Left cardiac atrium (tissue), 4 donors: ENCODE measurements at regions not wholly inside any gene's neighbourhood (a gene's known extent, or its start where the extent isn't known, plus 50 kb on each side); places are given as distances from the start of the nearest gene placed in this dataset.

Experiments
- ATAC-seq, 2 donors: fragments of 200-7000 bp; cut with Tn5 transposase; one replicate each; pipeline ENCODE4 v1.9.1; 2020; ENCODE audit warnings: mild to moderate bottlenecking in 2 of 2, moderate library complexity in 2 of 2
- DNase-seq: peaks from one replicate; pipeline ENCODE4 v3.0.0-alpha.2; 2020
- intact Hi-C, 2 donors: fragments of 100-400 bp; cut with DNase I; formaldehyde crosslinking; loops; one replicate each; pipeline versions ENCODE4 v1.14.1 to v1.15.1; 2022 to 2023
- donor health status: DM: no; HTN: yes; CAD: no.
- donor health status: DM: no; HTN: yes; CAD: no; lungs with severe emphysema.
- donor health status: DM: yes; HTN: yes; CAD: no.
- donor health status: Dilated cardiomyopathy.

DNA sequence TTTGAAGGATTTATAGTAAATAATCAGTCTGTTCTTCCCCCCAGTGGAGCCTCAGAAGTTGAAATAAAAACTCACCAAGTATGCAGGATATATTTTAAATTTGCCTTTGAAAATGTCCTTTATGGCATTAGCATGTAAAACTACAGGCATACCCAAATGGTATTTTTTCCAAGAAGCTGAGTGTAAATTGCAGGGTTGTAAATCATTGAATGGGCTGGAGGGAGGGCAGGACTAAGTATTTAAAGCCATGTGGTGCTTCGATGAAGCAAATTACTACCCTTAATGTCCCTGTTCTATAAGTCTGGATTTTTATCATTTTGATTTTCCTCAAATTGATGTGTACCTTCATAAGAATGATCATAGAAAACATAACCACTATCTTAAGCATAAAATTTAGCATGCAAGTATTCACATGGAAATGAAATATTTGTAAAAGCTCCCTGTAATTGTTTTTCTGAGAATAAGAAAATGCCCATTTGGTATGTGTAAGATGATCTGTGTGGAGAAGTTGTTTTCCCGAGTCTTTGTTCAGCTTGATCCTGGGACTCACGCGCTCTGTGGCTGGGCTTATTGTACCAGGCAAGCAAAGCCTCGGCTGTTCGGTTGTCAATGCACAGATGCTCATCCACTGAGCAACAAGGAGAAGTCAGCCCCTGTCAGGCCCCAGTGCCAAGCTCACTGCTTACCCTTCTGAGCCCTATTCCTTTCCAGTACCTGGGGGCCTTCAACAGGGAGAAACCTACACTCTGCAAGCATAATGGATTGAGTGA, 66.7 kb downstream of the CD164 start:
- intact Hi-C loops: no loop called here
- ATAC-seq (no peak), DNase-seq (no peak)

DNA sequence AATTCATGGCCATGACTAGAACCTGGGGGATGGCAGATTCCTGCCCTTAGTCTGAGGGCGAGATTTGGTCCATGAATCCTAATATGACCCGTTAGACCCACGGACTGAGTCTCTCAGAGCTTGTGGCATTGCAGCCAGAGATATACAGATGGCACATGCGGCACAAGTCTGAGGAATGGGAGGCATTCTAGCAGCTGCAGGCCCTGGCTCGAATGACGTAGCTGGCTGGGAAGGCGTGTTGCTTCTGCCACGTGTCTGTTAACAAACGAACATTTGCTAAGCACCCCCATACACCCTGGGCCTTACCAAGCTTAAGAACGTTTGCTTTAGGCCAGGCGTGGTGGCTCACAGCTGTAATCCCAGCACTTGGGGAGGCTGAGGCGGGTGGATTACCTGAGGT, 68.0 kb downstream of the CD164 start:
- intact Hi-C loops: no loop called here
- DNase-seq: no peak
- no peak for ATAC-seq

DNA sequence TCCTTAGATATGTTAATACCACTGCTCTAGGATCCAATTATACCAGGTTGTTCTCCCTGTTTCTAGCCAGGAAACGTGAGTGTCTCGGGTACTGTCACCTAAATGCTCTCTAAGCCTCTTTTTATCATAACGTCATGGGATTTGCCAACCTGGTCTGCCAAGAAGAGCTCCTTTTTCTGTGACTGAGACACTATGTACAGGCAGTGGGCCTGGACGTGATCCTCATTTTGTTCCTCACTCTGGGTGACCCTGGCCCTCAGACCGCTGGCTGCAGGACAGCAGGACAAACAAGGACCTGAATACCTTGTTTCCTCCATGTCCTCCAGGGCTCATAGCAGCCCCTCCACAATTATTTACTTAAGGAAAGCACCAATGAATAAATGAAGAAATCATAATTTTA, 69.1 kb downstream of the CD164 start:
- ATAC-seq (peak; percentile 27 to 55), DNase-seq (no peak)
- intact Hi-C loops: no loop called here

DNA sequence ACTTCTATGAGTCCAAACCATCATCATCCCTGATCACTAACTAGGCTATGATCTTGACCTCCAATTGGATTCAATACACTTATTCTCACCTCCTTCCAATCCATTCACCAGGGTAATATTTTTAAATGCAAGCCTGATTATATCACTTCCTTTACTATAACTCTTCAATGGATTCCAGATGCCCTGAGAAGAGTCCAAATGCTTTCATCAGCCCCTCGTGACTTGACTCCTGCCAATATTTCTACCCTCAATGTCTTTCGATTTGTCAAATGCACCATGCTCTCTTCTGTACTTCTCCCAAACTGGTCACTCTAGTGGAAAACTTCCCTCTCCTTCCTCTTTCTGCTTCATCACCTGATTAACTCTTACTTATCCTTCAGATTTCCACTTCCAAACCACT, 70.8 kb downstream of the CD164 start:
- no peak for ATAC-seq
- DNase-seq: no peak
- intact Hi-C loops: no loop called here

DNA sequence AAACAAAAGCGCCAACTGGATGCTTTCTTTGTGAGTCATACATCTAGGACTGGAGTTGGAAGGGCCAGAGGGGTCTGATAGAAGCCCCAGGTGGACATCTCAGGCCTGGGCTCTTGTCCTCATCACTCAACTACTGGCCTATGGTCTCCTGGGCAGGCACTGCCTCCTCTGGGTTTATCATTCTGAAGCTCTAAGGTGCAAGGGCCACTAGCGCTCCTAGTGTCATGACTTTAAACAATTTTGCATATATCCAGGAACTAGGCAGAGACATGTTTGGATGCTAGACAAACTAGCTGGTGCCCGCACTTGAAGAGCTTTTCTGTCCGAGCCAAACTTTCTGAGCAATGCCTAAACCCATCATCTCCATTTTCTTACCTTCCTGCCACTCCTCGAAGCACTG, 72.3 kb downstream of the CD164 start:
- no peak for DNase-seq
- ATAC-seq: no peak
- intact Hi-C loops: loop anchor here in 1 of 2 donors (5.0 kb wide), 1 partner anchor 72 kb away; the partner anchor contains the start of gene CD164

DNA sequence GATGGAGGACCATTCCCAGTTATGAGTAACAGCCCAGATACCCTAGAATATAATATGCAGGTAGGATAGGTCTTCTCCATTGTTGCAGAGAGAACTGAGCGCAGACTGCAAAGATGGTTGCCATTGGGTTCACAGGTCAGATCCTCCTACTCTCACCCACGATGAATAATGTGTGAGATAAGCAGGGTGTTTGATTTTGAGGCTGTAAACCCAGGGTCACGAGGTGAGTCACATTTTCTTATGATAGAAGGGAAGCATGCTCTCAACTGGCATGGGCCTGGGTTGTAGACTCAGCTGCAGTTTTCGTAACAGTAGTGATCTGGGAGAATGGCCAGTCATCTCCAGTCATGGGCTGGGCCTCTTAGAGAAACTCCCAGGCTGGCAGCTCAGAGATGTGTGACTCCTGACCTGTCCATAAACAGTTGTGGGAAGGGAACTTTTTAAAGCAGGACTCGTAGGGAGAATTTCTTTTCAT, 74.2 kb downstream of the CD164 start:
- ATAC-seq: peak; percentile 84 to 93
- intact Hi-C loops: loop anchor here in 1 of 2 donors (5.0 kb wide), 1 partner anchor 74 kb away; the partner anchor contains the start of gene CD164
- peak; percentile 74 for DNase-seq

DNA sequence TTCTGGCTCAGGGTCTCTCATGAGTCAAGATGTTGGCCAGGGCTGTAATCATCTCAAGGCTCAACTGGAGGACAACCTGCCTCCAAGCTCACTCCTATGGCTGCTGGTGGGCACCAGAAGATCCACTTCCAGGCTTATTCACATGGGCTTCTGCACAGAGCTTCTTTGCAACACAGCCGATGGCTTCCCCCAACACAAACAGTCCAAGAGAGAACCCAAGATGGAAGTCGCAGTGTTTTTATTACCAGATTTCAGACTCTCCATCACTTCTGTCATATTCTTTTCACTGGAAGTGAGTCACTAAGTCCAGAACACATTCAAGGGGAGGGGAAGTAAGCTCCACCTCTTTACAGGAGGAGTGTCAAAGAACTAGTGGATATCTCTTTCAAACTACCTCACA, 75.5 kb downstream of the CD164 start:
- DNase-seq (no peak), ATAC-seq (no peak)
- intact Hi-C loops: loop anchor here in 1 of 2 donors (5.0 kb wide), 1 partner anchor 76 kb away; the partner anchor contains the start of gene CD164

DNA sequence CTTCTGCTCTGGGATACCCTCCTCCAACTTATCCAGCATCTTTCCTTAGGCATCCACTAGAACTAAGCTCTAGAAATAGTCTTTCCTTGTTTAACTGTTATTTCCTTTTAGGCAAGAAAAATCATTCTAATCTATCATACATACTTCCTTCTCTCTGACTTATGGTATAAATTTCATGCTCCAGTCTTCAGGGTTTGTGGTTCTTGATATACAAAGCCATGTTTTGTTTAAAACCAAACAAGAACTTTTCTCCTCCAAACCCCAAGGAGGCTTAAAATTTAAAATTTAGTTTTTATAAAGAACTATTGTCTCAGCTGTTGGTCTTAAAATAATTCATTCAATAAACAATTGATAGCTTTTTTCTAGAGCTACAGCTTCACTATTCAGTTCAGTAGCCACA, 77.2 kb downstream of the CD164 start:
- intact Hi-C loops: loop anchor here in 1 of 2 donors (5.0 kb wide), 1 partner anchor 77 kb away; the partner anchor contains the start of gene CD164
- no peak for ATAC-seq

DNA sequence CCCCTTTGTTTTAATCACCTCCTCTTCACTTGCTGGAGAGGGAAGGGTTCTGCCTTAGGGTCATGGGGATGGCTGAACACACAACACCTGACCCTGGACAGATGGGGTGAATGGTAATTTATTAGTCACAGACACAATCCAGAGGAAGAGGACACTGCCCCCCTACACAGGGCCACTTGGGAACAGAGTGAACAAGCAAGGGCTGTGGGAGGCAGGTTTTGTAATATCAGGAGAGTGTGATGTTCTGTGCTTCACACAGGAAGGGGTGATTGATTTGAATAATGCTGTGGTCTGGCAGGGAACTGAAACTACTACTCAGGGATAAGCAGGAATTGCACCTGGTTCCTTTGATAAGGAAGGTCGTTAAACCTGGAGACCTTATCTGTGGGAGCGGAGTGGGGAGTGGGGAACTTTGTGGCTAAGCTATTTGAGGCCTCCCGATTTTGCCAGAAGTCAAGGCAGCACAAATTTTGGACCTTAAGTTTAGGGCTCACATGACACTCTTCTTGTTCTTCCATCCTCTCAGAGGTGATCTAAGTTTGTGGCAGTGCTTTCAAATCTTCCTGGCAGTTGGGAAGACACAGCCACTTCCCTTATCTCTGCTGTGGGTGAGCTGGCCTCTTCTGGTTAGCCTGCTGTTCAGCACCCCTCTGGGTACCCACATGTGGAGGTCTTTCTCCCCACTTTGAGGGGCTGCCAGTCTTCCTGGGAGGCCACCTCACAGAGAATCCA, 77.8 kb downstream of the CD164 start:
- ATAC-seq: no peak
- no peak for DNase-seq
- intact Hi-C loops: loop anchor here in 1 of 2 donors (5.0 kb wide), 1 partner anchor 78 kb away; the partner anchor contains the start of gene CD164

More for the DNA sequence above, 77.2 kb downstream of the CD164 start:
- no peak for DNase-seq

DNA sequence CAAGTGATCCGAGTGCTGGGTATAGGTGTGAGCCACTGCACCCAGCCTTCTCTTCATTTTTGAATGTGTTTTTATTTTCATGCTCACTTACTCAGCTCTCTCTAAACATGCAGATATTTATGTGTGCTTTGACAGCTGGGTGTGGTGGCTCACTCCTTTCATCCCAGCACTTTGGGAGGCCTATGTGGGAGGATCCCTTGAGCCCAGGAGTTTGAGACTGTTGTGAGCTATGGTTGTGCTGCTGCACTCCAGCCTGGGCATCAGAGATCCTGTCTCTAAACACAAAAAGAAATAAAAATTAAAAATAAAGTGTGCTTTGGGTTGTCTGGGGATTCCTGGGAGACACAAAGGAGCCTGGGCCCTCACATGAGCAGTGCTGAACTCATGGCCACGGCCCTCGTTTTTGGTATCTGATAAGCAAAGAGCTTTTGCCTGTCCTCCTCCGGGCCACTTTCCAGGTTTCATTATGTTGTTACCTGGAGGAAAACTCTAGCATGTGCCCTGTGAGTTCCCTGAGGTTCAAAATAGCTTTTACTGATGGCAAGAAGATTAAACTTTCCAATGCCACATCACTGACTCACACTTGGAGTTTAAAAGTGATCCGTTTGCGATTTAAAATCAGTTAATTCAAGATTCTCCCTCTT, 78.5 kb downstream of the CD164 start:
- ATAC-seq (no peak), DNase-seq (no peak)
- intact Hi-C loops: no loop called here

DNA sequence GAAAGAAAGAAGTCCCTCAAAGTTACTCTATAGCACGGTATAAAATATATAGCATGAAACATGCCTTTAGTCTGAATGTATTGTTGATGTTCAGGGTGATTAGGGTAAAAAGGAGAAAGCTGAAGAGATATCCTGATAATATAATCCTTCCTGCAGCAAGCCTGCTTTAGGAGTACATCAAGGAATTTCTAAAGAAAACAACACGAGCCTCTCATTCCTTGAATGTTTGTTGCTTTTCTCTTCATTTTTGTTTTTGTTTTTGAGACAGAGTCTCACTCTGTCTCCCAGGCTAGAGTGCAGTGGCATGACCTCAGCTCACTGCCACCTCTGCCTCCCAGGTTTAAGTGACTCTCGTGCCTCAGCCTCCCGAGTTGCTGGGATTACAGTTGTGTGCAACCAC, 79.1 kb downstream of the CD164 start:
- ATAC-seq (no peak), DNase-seq (no peak)
- intact Hi-C loops: no loop called here

DNA sequence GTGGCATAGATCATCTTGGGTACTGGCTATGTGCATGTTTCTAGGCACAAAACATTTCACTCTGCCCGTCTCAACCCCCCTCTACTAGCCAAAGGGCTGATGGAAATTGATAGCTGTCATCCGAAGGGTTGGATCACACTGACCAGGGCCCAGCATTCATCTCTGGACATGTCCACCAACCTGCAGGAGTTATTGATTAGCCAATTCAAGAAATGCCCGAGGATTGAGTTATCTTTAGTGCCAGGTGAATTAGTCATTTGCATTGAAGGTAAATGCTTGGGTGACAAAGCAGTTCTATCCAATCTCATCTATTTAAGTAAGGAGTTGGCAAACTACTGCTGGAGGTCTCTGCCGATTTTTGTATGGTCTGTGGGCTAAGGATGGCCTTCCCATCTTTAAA, 80.1 kb downstream of the CD164 start:
- intact Hi-C loops: no loop called here
- DNase-seq: no peak
- no peak for ATAC-seq

DNA sequence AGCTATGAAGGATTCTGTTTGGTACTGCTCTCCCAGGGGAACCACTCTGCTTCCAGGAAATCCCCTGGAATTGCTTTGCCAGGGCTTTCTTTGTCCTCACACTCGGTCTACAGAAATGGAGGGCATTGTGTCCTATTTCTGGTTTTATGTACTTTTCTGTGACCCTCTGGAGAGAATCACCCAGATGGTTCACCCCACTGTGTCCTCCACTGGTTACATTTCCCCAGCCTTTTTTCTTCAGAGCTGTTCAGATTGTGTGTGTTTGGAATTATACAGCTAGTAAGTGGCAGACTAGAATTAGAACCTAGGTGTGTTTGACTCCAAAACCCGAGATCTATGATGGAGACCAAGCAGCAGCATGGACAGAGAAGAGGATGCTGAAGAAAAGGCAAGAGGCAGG, 80.8 kb downstream of the CD164 start:
- intact Hi-C loops: no loop called here
- no peak for DNase-seq
- ATAC-seq: no peak

DNA sequence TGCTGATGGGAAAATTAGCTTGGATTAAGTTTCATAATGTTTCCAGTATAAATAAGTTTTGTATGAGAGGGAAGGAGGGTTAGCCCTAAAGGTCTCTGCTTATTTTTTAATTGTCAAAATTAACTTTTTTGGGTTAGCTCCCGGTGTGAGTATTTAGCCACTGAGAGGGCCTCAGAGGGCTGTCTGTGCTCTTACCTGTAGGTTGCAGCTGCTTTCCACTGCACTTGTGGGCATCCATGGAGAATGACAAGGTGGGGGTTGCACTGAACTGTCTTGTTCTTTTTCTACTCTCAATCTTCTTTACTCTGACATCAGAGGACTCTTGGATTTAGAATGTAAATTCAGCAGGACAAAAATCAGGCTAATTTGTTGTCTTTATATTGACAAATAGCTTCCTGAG, 81.4 kb downstream of the CD164 start:
- intact Hi-C loops: no loop called here
- DNase-seq: no peak
- no peak for ATAC-seq

DNA sequence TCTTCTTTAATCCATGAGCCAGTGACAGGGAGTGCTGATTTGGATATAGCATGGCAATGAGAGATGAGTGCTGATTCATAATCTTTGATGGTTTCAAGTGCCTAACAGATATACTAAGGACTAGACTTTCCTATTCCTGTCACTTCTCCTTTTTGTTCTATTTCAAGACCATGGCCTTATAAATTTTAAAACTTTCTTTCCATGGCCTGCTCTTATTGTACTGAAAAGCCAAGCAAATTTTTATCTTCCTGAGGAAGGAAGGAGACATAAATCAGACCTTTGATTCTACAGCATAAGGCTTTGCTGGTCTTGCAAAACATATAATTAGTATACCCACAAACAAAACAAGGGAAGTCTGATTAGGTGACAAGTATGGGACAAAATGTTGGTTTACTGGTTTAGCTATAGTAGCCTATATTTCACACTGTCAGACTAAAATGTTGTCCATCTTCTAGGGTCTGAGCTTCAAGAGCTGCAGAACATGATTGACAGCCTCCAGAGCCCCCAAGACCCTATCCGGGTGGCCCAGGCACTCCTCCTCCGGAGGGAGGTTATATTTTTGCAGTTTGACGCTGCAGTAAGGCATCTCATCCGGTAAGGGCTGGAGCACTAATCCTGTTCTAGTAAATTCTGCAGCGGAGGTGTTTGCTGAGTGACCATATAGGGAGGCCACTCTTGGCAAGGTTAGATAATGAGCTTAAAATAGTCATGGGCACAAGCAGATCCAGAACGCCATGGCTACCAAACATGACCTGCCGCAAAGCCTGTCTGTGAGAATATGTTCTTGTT, 82.3 kb downstream of the CD164 start:
- DNase-seq (no peak), ATAC-seq (peak; percentile 88 to 93)
- intact Hi-C loops: no loop called here

DNA sequence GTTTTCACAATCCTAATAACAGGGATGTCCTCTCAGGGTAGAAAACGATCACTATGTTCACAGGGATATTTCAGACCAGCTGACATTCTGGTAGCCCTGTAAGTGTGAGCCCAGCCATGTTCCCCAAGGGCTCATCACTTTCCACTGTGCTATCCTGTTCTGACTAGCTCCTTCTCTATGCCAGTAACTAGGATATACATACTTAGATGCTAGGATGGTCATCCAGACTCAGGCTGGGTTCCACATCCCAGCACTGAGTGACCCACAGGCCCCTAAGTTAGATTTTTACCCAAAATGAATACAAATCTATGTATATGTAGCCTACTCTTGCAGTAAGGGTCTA, 83.0 kb downstream of the CD164 start:
- no peak for DNase-seq
- intact Hi-C loops: no loop called here
- ATAC-seq: no peak

DNA sequence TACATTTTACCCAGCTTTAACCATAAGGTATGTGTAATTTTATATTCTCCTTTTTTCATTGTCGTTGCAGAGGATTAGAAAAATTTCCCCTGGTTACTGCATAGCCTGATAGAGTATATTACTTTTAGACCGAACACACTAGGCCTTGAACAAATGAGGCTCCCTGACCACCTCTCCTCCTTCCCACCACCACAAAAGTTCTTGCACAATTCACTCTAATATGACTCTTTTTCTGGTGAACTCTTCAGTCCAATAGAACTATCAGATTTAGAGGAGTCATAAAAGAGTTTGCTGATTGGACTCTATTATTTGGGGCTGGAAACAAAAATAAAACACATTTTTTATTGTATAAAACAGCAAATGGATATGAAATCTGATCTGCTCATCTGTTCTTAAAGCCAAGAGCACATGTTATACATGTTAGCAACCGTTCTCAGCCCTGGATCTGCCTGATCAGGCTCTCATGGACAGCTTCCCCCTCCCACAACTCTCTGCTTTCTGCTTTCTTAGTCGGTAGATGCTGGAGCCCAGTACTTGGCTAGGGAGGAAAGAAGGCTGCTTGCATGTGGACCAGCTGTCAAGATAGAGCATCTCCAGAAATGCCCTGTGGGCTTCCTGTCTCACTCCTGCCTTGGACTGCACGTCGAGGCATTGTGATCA, 83.5 kb downstream of the CD164 start:
- intact Hi-C loops: no loop called here
- ATAC-seq: no peak

DNA sequence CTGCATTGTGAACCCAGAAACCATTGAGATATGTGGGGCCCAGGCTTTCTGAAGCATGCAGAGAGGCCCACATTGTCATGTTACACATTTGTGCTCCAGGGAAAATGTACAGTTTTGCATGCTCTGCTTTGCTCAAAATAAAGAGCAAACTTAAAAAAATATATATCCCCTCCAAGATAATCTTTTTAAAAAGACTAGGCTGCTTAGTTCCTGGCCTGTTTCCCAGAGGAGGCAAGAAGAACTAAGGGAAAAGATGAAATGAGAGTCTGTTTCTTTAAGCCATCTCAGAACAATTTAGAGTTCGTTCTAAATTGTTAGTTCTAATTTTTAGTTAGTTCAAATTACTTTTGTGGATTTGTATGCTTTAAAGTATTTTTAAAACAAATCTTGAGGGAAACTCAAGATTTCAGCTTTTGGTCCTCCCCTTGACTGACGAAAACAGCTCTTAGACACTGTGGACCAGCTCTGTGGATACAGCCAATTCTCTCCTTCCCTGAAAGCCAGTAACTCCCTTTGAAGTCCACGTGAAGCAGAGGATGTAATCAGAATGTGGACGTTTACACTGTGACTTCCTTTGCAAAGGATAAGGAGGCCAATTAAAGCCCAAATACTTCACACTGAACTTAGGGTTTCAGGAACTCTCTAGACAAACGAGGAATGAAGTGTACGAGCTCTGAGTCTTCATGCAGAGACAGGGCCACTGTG, 84.7 kb downstream of the CD164 start:
- ATAC-seq: no peak
- DNase-seq: no peak
- intact Hi-C loops: no loop called here

More for the DNA sequence above, 83.5 kb downstream of the CD164 start:
- no peak for DNase-seq
